ENCODE measurements at regions not wholly inside any gene's neighbourhood (a gene's known extent, or its start where the extent isn't known, plus 50 kb on each side); places are given as distances from the start of the nearest gene placed in this dataset.

DNA sequence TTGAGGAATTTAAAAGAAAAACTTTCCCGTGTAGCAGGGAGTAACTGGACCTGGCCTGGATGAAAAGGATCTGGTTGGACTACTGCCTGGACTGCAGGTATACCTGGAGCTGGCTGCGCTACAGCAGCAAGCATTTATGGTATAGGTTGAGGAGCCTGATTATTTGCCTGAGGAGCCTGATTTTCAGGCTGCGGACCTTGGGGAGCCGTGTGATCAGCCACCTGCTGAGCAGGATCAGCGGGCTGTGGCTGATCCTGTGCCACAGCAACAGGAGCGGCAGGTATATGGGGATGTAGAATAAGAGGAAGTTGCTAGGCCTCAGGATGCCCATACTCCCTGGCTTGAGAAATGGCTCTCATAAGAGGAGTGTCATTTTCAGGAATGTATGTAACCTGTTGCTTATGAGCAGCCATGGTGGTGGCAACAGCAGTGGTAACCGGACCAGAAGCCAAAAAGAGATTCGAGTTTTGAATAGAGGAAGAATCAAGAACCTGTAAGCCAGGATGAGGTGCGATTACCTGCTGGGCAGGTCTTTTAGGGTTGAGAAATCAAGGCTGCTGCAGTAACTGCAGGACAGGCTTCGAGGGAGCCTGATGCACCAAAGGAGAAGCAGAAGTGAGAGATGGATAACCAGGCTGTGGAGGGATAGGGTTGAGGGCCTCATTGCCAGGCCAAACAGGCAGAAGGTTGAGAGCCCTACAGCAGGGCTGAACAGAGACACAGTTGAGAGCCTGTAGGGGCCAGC, 60.9 kb upstream of the ARL4D start:
- intact Hi-C loops (cut with micrococcal nuclease) (no loop called here), in situ Hi-C loops (cut with MboI) (loop anchor here (5.0 kb wide), 1 partner anchor 56 kb away; no protein-coding TSS in a partner anchor)
- FAIRE-seq: no peak
- TF ChIP-seq ZNF551 (CRISPR knock-in tag; IDR thresholded peaks at IDR 0.05): no peak
- TF ChIP-seq FOXK1 (CRISPR knock-in tag; IDR thresholded peaks at IDR 0.05; ENCODE audit: borderline replicate concordance): no peak
- TF ChIP-seq, protein P1, sequence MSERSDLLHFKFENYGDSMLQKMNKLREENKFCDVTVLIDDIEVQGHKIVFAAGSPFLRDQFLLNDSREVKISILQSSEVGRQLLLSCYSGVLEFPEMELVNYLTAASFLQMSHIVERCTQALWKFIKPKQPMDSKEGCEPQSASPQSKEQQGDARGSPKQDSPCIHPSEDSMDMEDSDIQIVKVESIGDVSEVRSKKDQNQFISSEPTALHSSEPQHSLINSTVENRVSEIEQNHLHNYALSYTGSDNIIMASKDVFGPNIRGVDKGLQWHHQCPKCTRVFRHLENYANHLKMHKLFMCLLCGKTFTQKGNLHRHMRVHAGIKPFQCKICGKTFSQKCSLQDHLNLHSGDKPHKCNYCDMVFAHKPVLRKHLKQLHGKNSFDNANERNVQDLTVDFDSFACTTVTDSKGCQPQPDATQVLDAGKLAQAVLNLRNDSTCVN (CRISPR knock-in tag; IDR thresholded peaks at IDR 0.05): no peak
- TF ChIP-seq, protein P2, sequence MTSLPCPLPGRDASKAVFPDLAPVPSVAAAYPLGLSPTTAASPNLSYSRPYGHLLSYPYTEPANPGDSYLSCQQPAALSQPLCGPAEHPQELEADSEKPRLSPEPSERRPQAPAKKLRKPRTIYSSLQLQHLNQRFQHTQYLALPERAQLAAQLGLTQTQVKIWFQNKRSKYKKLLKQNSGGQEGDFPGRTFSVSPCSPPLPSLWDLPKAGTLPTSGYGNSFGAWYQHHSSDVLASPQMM (CRISPR knock-in tag; IDR thresholded peaks at IDR 0.05): no peak
- no peak for TF ChIP-seq NCOA4 (IDR thresholded peaks at IDR 0.05; ENCODE audit: partially characterized antibody)
- no peak for TF ChIP-seq FOXJ2 (tag; IDR thresholded peaks at IDR 0.05)
- TF ChIP-seq, protein P3, sequence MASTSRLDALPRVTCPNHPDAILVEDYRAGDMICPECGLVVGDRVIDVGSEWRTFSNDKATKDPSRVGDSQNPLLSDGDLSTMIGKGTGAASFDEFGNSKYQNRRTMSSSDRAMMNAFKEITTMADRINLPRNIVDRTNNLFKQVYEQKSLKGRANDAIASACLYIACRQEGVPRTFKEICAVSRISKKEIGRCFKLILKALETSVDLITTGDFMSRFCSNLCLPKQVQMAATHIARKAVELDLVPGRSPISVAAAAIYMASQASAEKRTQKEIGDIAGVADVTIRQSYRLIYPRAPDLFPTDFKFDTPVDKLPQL (IDR thresholded peaks at IDR 0.05; ENCODE audit: extremely low read depth, insufficient read length): no peak
- TF ChIP-seq, protein P4, sequence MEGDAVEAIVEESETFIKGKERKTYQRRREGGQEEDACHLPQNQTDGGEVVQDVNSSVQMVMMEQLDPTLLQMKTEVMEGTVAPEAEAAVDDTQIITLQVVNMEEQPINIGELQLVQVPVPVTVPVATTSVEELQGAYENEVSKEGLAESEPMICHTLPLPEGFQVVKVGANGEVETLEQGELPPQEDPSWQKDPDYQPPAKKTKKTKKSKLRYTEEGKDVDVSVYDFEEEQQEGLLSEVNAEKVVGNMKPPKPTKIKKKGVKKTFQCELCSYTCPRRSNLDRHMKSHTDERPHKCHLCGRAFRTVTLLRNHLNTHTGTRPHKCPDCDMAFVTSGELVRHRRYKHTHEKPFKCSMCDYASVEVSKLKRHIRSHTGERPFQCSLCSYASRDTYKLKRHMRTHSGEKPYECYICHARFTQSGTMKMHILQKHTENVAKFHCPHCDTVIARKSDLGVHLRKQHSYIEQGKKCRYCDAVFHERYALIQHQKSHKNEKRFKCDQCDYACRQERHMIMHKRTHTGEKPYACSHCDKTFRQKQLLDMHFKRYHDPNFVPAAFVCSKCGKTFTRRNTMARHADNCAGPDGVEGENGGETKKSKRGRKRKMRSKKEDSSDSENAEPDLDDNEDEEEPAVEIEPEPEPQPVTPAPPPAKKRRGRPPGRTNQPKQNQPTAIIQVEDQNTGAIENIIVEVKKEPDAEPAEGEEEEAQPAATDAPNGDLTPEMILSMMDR (IDR thresholded peaks at IDR 0.05 in 2 of 3, conservative IDR thresholded peaks at IDR 0.05 in 1 of 3; ENCODE audit: insufficient read depth in 2 of 3, low read depth in 1 of 3, low read length in 3 of 3): no peak
- TF ChIP-seq, protein P5, sequence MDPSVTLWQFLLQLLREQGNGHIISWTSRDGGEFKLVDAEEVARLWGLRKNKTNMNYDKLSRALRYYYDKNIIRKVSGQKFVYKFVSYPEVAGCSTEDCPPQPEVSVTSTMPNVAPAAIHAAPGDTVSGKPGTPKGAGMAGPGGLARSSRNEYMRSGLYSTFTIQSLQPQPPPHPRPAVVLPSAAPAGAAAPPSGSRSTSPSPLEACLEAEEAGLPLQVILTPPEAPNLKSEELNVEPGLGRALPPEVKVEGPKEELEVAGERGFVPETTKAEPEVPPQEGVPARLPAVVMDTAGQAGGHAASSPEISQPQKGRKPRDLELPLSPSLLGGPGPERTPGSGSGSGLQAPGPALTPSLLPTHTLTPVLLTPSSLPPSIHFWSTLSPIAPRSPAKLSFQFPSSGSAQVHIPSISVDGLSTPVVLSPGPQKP (CRISPR knock-in tag; IDR thresholded peaks at IDR 0.05): no peak
- TF ChIP-seq ZKSCAN1 (IDR thresholded peaks at IDR 0.05; ENCODE audit: low read depth, low read length): no peak
- Histone ChIP-seq H3K9ac (ENCODE audit: insufficient read depth in 1 of 2, low read depth in 2 of 2, low read length in 2 of 2) (no peak overlapping the region), H3K36me3 (ENCODE audit: control insufficient read depth, insufficient read depth, low read length) (no peaks in the 10 kb centered on the region), H3K27me3 (ENCODE audit: control insufficient read depth in 2 of 2, insufficient read depth in 2 of 2, low read length in 2 of 2) (no peaks in the 10 kb centered on the region), H3K27ac (ENCODE audit: extremely low read depth, low read depth, low read length) (no peak overlapping the region), H3K4me3 (no peak overlapping the region), H4K20me1 (replicated peaks; ENCODE audit: control insufficient read depth, insufficient read depth, low read length) (no peaks in the 10 kb centered on the region), H3K4me2 (ENCODE audit: insufficient read depth, low read length) (no peak overlapping the region), H3K4me1 (replicated peaks in 1 of 2; ENCODE audit: control insufficient read depth in 2 of 2, insufficient read depth in 2 of 2, low read length in 2 of 2) (no peaks in the 10 kb centered on the region; a peak in 1 of 5 replicates), H3K79me2 (ENCODE audit: control insufficient read depth, insufficient read depth, low read length) (no peaks in the 10 kb centered on the region), H2AFZ (ENCODE audit: low read depth, low read length) (no peak overlapping the region), H3K9me3 (replicated peaks; ENCODE audit: control insufficient read depth, insufficient read depth, low read depth, low read length) (no peaks in the 10 kb centered on the region), H3K9me1 (ENCODE audit: control insufficient read depth, insufficient read depth, low read length) (no peaks in the 10 kb centered on the region)
- no peak for DNase-seq (ENCODE audit: extremely low read depth in 1 of 4, low spot score in 3 of 4)
- BruUV-seq (replicated peaks): no TSS peak
- WGBS (ENCODE audit: insufficient coverage, low coverage, missing lambda C conversion rate): 3% methylated on average over 10 of the region's 10 CpGs
- ChIA-PET POLR2A (no interaction called here), CTCF (ENCODE audit: low intra/inter-chr PET ratio) (no interaction called here)
- ATAC-seq: no peak
